Iris pigment epithelial cell (primary cell): ENCODE measurements at regions not wholly inside any gene's neighbourhood (a gene's known extent, or its start where the extent isn't known, plus 50 kb on each side); places are given as distances from the start of the nearest gene placed in this dataset.
A peak's percentile ranks its signal among the peaks of the same experiment; 100 is the strongest.
"Not testable (repeated sequence)": the region's sequence is repeated elsewhere in the genome, so short reads cannot be mapped to it uniquely, and the experiment has no call there.

ENCODE experiments used
- DNase-seq: peaks from one replicate; pipeline ENCODE4 v3.0.0-alpha.2; 2011; ENCODE audit warnings: low read depth

- no peak for DNase-seq
Measured at GRCh38 chr22:48835857-48836672, 991.6 kb downstream of the BRD1 start.

- no peak for DNase-seq
Measured at GRCh38 chr22:48835364-48835763, 992.3 kb downstream of the BRD1 start.

- no peak for DNase-seq
Measured at GRCh38 chr22:48834404-48834803, 993.3 kb downstream of the BRD1 start.

- no peak for DNase-seq
Measured at GRCh38 chr22:48832592-48832991, 995.1 kb downstream of the BRD1 start.

GRCh38 chr22:48829908-48830307 is 997.8 kb downstream of the BRD1 start:
- no peak for DNase-seq

GRCh38 chr22:48828688-48829087 is 999.0 kb downstream of the BRD1 start:
- DNase-seq = no peak

GRCh38 chr22:48827904-48828555 is 999.6 kb downstream of the BRD1 start:
- no peak for DNase-seq

- peak; percentile 9 for DNase-seq
Measured at GRCh38 chr22:48827268-48827846, 1000.3 kb downstream of the BRD1 start.

GRCh38 chr22:48826546-48826945 is 1001.1 kb downstream of the BRD1 start:
- no peak for DNase-seq

GRCh38 chr22:48825802-48826520 is 1001.7 kb downstream of the BRD1 start:
- no peak for DNase-seq

GRCh38 chr22:48824712-48825651 is 1002.7 kb downstream of the BRD1 start:
- no peak for DNase-seq

- DNase-seq = no peak
Measured at GRCh38 chr22:48823941-48824340, 1003.7 kb downstream of the BRD1 start.

- no peak for DNase-seq
Measured at GRCh38 chr22:48822278-48823233, 1005.1 kb downstream of the BRD1 start.

GRCh38 chr22:48821727-48822126 is 1005.9 kb downstream of the BRD1 start:
- no peak for DNase-seq

GRCh38 chr22:48821346-48821690 is 1006.4 kb downstream of the BRD1 start:
- no peak for DNase-seq

GRCh38 chr22:48820481-48821345 is 1007.0 kb downstream of the BRD1 start:
- DNase-seq = no peak

- DNase-seq = no peak
Measured at GRCh38 chr22:48819961-48820360, 1007.7 kb downstream of the BRD1 start.

GRCh38 chr22:48819232-48819631 is 1008.4 kb downstream of the BRD1 start:
- no peak for DNase-seq

GRCh38 chr22:48817491-48817890 is 1010.2 kb downstream of the BRD1 start:
- DNase-seq = not testable (repeated sequence)
